ENCODE measurements at regions not wholly inside any gene's neighbourhood (a gene's known extent, or its start where the extent isn't known, plus 50 kb on each side); places are given as distances from the start of the nearest gene placed in this dataset.

DNA sequence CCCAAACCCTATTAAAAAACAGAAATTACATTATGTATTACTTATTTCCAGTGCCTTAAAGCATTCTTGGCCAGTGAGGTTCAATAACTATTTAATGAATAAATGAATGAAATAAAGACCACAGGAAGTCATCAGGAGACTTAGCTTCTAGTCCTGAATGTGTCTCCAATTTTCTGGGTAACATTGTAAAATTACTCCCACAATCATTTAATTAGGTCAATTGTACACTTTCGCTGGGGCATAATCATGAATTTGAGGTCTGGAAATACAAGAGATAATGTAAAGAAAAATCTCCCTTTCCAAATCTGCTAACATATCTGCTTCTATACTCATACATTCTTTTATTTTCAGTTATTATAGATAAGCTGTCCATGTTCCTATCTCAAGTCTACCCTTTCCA, 199.2 kb downstream of the TLR4 start:
- Histone ChIP-seq H3K27me3 (ENCODE audit: control insufficient read depth, insufficient read depth, low read length) (no peaks in the 10 kb centered on the region), H3K9me3 (ENCODE audit: control insufficient read depth in 2 of 3, insufficient read depth in 1 of 3, low read length in 3 of 3) (no peaks in the 10 kb centered on the region), H3K27ac (ENCODE audit: low read depth in 2 of 2, low read length in 2 of 2) (no peak overlapping the region), H3K36me3 (ENCODE audit: control insufficient read depth in 2 of 3, insufficient read depth in 3 of 3, low read length in 3 of 3) (no peaks in the 10 kb centered on the region), H3K4me3 (ENCODE audit: low read length in 3 of 3) (no peak overlapping the region), H3K4me1 (ENCODE audit: control insufficient read depth in 2 of 3, insufficient read depth in 2 of 3, low read depth in 1 of 3, low read length in 3 of 3) (no peaks in the 10 kb centered on the region), H3K9ac (ENCODE audit: low read length in 3 of 3) (no peak overlapping the region)
- DNase-seq, result no peak
- FAIRE-seq, result no peak
- intact Hi-C loops (cut with DNase I), result no loop called here
- TF ChIP-seq, protein P1, sequence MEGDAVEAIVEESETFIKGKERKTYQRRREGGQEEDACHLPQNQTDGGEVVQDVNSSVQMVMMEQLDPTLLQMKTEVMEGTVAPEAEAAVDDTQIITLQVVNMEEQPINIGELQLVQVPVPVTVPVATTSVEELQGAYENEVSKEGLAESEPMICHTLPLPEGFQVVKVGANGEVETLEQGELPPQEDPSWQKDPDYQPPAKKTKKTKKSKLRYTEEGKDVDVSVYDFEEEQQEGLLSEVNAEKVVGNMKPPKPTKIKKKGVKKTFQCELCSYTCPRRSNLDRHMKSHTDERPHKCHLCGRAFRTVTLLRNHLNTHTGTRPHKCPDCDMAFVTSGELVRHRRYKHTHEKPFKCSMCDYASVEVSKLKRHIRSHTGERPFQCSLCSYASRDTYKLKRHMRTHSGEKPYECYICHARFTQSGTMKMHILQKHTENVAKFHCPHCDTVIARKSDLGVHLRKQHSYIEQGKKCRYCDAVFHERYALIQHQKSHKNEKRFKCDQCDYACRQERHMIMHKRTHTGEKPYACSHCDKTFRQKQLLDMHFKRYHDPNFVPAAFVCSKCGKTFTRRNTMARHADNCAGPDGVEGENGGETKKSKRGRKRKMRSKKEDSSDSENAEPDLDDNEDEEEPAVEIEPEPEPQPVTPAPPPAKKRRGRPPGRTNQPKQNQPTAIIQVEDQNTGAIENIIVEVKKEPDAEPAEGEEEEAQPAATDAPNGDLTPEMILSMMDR (IDR thresholded peaks at IDR 0.05; ENCODE audit: borderline replicate concordance, extremely low read depth, insufficient read depth), result no peak

GRCh38 chr9:117906763-117907162, 202.6 kb downstream of the TLR4 start:
- no peak overlapping the region for H3K27ac ChIP-seq (ENCODE audit: low read depth in 2 of 2, low read length in 2 of 2)
- FAIRE-seq (no peak), DNase-seq (no peak)
- H3K36me3 ChIP-seq (ENCODE audit: control insufficient read depth in 2 of 3, insufficient read depth in 3 of 3, low read length in 3 of 3), result no peaks in the 10 kb centered on the region
- H3K9ac ChIP-seq (ENCODE audit: low read length in 3 of 3), result no peak overlapping the region
- no peaks in the 10 kb centered on the region for H3K4me1 ChIP-seq (ENCODE audit: control insufficient read depth in 2 of 3, insufficient read depth in 2 of 3, low read depth in 1 of 3, low read length in 3 of 3)
- TF ChIP-seq, protein P1 (IDR thresholded peaks at IDR 0.05; ENCODE audit: borderline replicate concordance, extremely low read depth, insufficient read depth), result no peak
- no peak overlapping the region for H3K4me3 ChIP-seq (ENCODE audit: low read length in 3 of 3)
- peaks cover 0 to 7% (median under 1%) of the 10 kb centered on the region in 3 donors for H3K9me3 ChIP-seq (ENCODE audit: control insufficient read depth in 2 of 3, insufficient read depth in 1 of 3, low read length in 3 of 3)
- intact Hi-C loops (cut with DNase I), result no loop called here
- H3K27me3 ChIP-seq (ENCODE audit: control insufficient read depth, insufficient read depth, low read length), result no peaks in the 10 kb centered on the region

- intact Hi-C loops (cut with DNase I), result no loop called here
- FAIRE-seq, result no peak
- Histone ChIP-seq H3K9me3 (ENCODE audit: control insufficient read depth in 2 of 3, insufficient read depth in 1 of 3, low read length in 3 of 3) (peaks cover 0 to 8% (median 3%) of the 10 kb centered on the region in 3 donors), H3K36me3 (ENCODE audit: control insufficient read depth in 2 of 3, insufficient read depth in 3 of 3, low read length in 3 of 3) (no peaks in the 10 kb centered on the region), H3K4me1 (ENCODE audit: control insufficient read depth in 2 of 3, insufficient read depth in 2 of 3, low read depth in 1 of 3, low read length in 3 of 3) (no peaks in the 10 kb centered on the region), H3K4me3 (ENCODE audit: low read length in 3 of 3) (no peak overlapping the region), H3K27ac (ENCODE audit: low read depth in 2 of 2, low read length in 2 of 2) (no peak overlapping the region), H3K27me3 (ENCODE audit: control insufficient read depth, insufficient read depth, low read length) (no peaks in the 10 kb centered on the region), H3K9ac (ENCODE audit: low read length in 3 of 3) (no peak overlapping the region)
- no peak for DNase-seq
- TF ChIP-seq, protein P1 (IDR thresholded peaks at IDR 0.05; ENCODE audit: borderline replicate concordance, extremely low read depth, insufficient read depth), result no peak
Measured at GRCh38 chr9:117907420-117907819, 203.2 kb downstream of the TLR4 start.

DNA sequence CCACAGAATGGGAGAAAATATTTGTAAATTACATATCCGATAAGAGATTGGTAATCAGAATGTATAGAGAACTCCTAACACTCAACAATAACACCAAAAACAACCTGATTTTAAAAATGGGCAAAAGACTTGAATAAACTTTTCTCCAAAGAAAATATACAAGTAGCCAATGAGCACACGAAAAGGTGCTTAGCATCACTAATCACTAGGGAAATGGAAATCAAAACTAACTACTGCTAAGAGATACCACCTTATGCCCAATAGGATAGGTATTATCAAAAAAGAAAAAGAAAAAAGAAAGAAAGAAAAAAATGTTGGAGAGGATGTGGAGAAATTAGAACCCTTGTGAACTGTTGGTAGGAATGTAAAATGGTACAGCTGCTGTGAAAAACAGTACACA, 212.1 kb downstream of the TLR4 start:
- DNase-seq, result no peak
- TF ChIP-seq, protein P1 (IDR thresholded peaks at IDR 0.05; ENCODE audit: borderline replicate concordance, extremely low read depth, insufficient read depth), result no peak
- Histone ChIP-seq H3K27me3 (ENCODE audit: control insufficient read depth, insufficient read depth, low read length) (no peaks in the 10 kb centered on the region), H3K9me3 (ENCODE audit: control insufficient read depth in 2 of 3, insufficient read depth in 1 of 3, low read length in 3 of 3) (peaks cover 0 to 6% (median 3%) of the 10 kb centered on the region in 3 donors), H3K27ac (ENCODE audit: low read depth in 2 of 2, low read length in 2 of 2) (no peak overlapping the region), H3K9ac (ENCODE audit: low read length in 3 of 3) (no peak overlapping the region), H3K4me1 (ENCODE audit: control insufficient read depth in 2 of 3, insufficient read depth in 2 of 3, low read depth in 1 of 3, low read length in 3 of 3) (no peaks in the 10 kb centered on the region), H3K36me3 (ENCODE audit: control insufficient read depth in 2 of 3, insufficient read depth in 3 of 3, low read length in 3 of 3) (no peaks in the 10 kb centered on the region), H3K4me3 (ENCODE audit: low read length in 3 of 3) (no peak overlapping the region)
- intact Hi-C loops (cut with DNase I), result no loop called here
- no peak for FAIRE-seq
